Left lung (tissue), 4 donors: ENCODE measurements at regions not wholly inside any gene's neighbourhood (a gene's known extent, or its start where the extent isn't known, plus 50 kb on each side); places are given as distances from the start of the nearest gene placed in this dataset.

Source experiments
- ATAC-seq: fragments of 200-7000 bp; cut with Tn5 transposase; one replicate; pipeline ENCODE4 v1.9.1; 2020; ENCODE audit warnings: moderate library complexity
- DNase-seq, 4 donors: peaks; one replicate each; pipeline ENCODE4 v3.0.0-alpha.2; 2013 to 2020
- H3K27ac ChIP-seq, 2 donors: fragments of 200-600 bp; sonication (generic) in 1 of 2; one replicate each; pipeline versions ENCODE4 v1.5.0 to v1.8.0; 2020 to 2021
- H3K27me3 ChIP-seq, 2 donors: fragments of 200-600 bp; sonication (generic) in 1 of 2; one replicate each; pipeline versions ENCODE4 v1.5.0 to v1.8.0; 2020 to 2021
- H3K36me3 ChIP-seq, 2 donors: fragments of 200-600 bp; sonication (generic) in 1 of 2; one replicate each; pipeline versions ENCODE4 v1.5.0 to v1.8.0; 2020 to 2021
- H3K4me1 ChIP-seq, 2 donors: fragments of 200-600 bp; one replicate each; pipeline ENCODE4 v1.8.0; 2021
- H3K4me3 ChIP-seq, 2 donors: fragments of 200-600 bp; sonication (generic) in 1 of 2; one replicate each; pipeline versions ENCODE4 v1.5.0 to v1.8.0; 2020 to 2021; ENCODE audit warnings: mild to moderate bottlenecking in 1 of 2
- H3K9me3 ChIP-seq, 2 donors: fragments of 200-600 bp; sonication (generic) in 1 of 2; one replicate each; pipeline versions ENCODE4 v1.5.0 to v1.8.0; 2020 to 2021
- CTCF ChIP-seq, 2 donors: fragments of 200-600 bp; sonication (generic) in 1 of 2; IDR thresholded peaks; one replicate each; pipeline versions ENCODE4 v1.5.0 to v1.8.0; 2021; ENCODE audit warnings: antibody characterized with exemption in 2 of 2
- intact Hi-C, 2 donors: fragments of 100-400 bp; cut with DNase I; formaldehyde crosslinking; loops; one replicate each; pipeline versions ENCODE4 v1.11.2 to v1.14.2; 2022
- donor health status: DM: no; HTN: yes; CAD: no.
- donor health status: DM: no; HTN: no; CAD: no.

- ATAC-seq, result no peak
- no peak overlapping the region for H3K4me3 ChIP-seq
- intact Hi-C loops, result no loop called here
- H3K27ac ChIP-seq, result no peak overlapping the region
- no peaks in the 10 kb centered on the region for H3K36me3 ChIP-seq
- H3K9me3 ChIP-seq, result no peaks in the 10 kb centered on the region
- no peaks in the 10 kb centered on the region for H3K27me3 ChIP-seq
- H3K4me1 ChIP-seq, result peaks cover 0 to 6% of the 10 kb centered on the region in 2 donors
- TF ChIP-seq CTCF (IDR thresholded peaks at IDR 0.05), result no peak
- DNase-seq, result no peak
These were observed 151.1 kb downstream of the TTLL2 start for GRCh38 chr6:167475947-167476346.

GRCh38 chr6:167476844-167477595, 152.1 kb downstream of the TTLL2 start:
- Histone ChIP-seq H3K36me3 (no peaks in the 10 kb centered on the region), H3K27me3 (no peaks in the 10 kb centered on the region), H3K9me3 (no peaks in the 10 kb centered on the region), H3K27ac (no peak overlapping the region), H3K4me3 (no peak overlapping the region), H3K4me1 (peaks cover 0 to 6% of the 10 kb centered on the region in 2 donors)
- TF ChIP-seq CTCF (IDR thresholded peaks at IDR 0.05), result no peak
- intact Hi-C loops, result no loop called here
- ATAC-seq (no peak), DNase-seq (no peak)

- no peak overlapping the region for H3K27ac ChIP-seq
- H3K27me3 ChIP-seq, result no peaks in the 10 kb centered on the region
- H3K4me3 ChIP-seq, result no peak overlapping the region
- intact Hi-C loops, result no loop called here
- ATAC-seq (no peak), DNase-seq (no peak)
- no peaks in the 10 kb centered on the region for H3K9me3 ChIP-seq
- TF ChIP-seq CTCF (IDR thresholded peaks at IDR 0.05), result no peak
- peaks cover 0 to 6% of the 10 kb centered on the region in 2 donors for H3K4me1 ChIP-seq
- H3K36me3 ChIP-seq, result no peaks in the 10 kb centered on the region
These were observed 152.8 kb downstream of the TTLL2 start for GRCh38 chr6:167477688-167478087.

- DNase-seq (no peak), ATAC-seq (no peak)
- Histone ChIP-seq H3K4me1 (peaks cover 0 to 6% of the 10 kb centered on the region in 2 donors), H3K4me3 (no peak overlapping the region), H3K9me3 (no peaks in the 10 kb centered on the region), H3K27me3 (no peaks in the 10 kb centered on the region), H3K27ac (no peak overlapping the region), H3K36me3 (no peaks in the 10 kb centered on the region)
- no peak for TF ChIP-seq CTCF (IDR thresholded peaks at IDR 0.05)
- intact Hi-C loops, result no loop called here
These were observed 154.4 kb downstream of the TTLL2 start for GRCh38 chr6:167479301-167479700.

GRCh38 chr6:167479901-167480648, 155.2 kb downstream of the TTLL2 start:
- peak overlapping the region in 1 of 2 donors; percentile 19 for H3K27ac ChIP-seq
- intact Hi-C loops, result loop anchor here in 1 of 2 donors (5.0 kb wide), 1 partner anchor 422 kb away; no protein-coding TSS in a partner anchor
- no peaks in the 10 kb centered on the region for H3K9me3 ChIP-seq
- no peak overlapping the region for H3K4me3 ChIP-seq
- ATAC-seq, result peak; percentile 41
- H3K27me3 ChIP-seq, result no peaks in the 10 kb centered on the region
- no peaks in the 10 kb centered on the region for H3K36me3 ChIP-seq
- peaks cover 0 to 6% of the 10 kb centered on the region in 2 donors for H3K4me1 ChIP-seq
- no peak for TF ChIP-seq CTCF (IDR thresholded peaks at IDR 0.05)
- DNase-seq, result no peak
